ENCODE measurements at regions not wholly inside any gene's neighbourhood (a gene's known extent, or its start where the extent isn't known, plus 50 kb on each side); places are given as distances from the start of the nearest gene placed in this dataset.
A peak's percentile ranks its signal among the peaks of the same experiment; 100 is the strongest.

GRCh38 chr9:96038914-96039313 lies 163.4 kb downstream of the ERCC6L2 start:
- intact Hi-C loops (cut with DNase I): no loop called here
- H3K27me3 ChIP-seq (ENCODE audit: control insufficient read depth, insufficient read depth, low read length): no peaks in the 10 kb centered on the region
- no peak overlapping the region for H3K27ac ChIP-seq (ENCODE audit: low read depth in 2 of 2, low read length in 2 of 2)
- no peak overlapping the region for H3K9ac ChIP-seq (ENCODE audit: low read length in 3 of 3)
- no peak overlapping the region for H3K4me3 ChIP-seq (ENCODE audit: low read length in 3 of 3)
- FAIRE-seq (no peak), DNase-seq (no peak)
- no peak for TF ChIP-seq CTCF (IDR thresholded peaks at IDR 0.05; ENCODE audit: borderline replicate concordance, extremely low read depth, insufficient read depth)
- H3K36me3 ChIP-seq (ENCODE audit: control insufficient read depth in 2 of 3, insufficient read depth in 3 of 3, low read length in 3 of 3): no peaks in the 10 kb centered on the region
- peaks cover 0 to 10% (median 0%) of the 10 kb centered on the region in 3 donors for H3K9me3 ChIP-seq (ENCODE audit: control insufficient read depth in 2 of 3, insufficient read depth in 1 of 3, low read length in 3 of 3)
- no peaks in the 10 kb centered on the region for H3K4me1 ChIP-seq (ENCODE audit: control insufficient read depth in 2 of 3, insufficient read depth in 2 of 3, low read depth in 1 of 3, low read length in 3 of 3)

GRCh38 chr9:96038271-96038670 lies 162.8 kb downstream of the ERCC6L2 start:
- no peak overlapping the region for H3K27ac ChIP-seq (ENCODE audit: low read depth in 2 of 2, low read length in 2 of 2)
- no peaks in the 10 kb centered on the region for H3K4me1 ChIP-seq (ENCODE audit: control insufficient read depth in 2 of 3, insufficient read depth in 2 of 3, low read depth in 1 of 3, low read length in 3 of 3)
- TF ChIP-seq CTCF (IDR thresholded peaks at IDR 0.05; ENCODE audit: borderline replicate concordance, extremely low read depth, insufficient read depth): no peak
- no peak overlapping the region for H3K4me3 ChIP-seq (ENCODE audit: low read length in 3 of 3)
- peaks cover 0 to 10% (median 0%) of the 10 kb centered on the region in 3 donors for H3K9me3 ChIP-seq (ENCODE audit: control insufficient read depth in 2 of 3, insufficient read depth in 1 of 3, low read length in 3 of 3)
- H3K36me3 ChIP-seq (ENCODE audit: control insufficient read depth in 2 of 3, insufficient read depth in 3 of 3, low read length in 3 of 3): no peaks in the 10 kb centered on the region
- H3K27me3 ChIP-seq (ENCODE audit: control insufficient read depth, insufficient read depth, low read length): no peaks in the 10 kb centered on the region
- H3K9ac ChIP-seq (ENCODE audit: low read length in 3 of 3): no peak overlapping the region
- FAIRE-seq (no peak), DNase-seq (no peak)
- intact Hi-C loops (cut with DNase I): no loop called here

- peaks cover 0 to 10% (median 0%) of the 10 kb centered on the region in 3 donors for H3K9me3 ChIP-seq (ENCODE audit: control insufficient read depth in 2 of 3, insufficient read depth in 1 of 3, low read length in 3 of 3)
- H3K4me3 ChIP-seq (ENCODE audit: low read length in 3 of 3): no peak overlapping the region
- intact Hi-C loops (cut with DNase I): no loop called here
- no peaks in the 10 kb centered on the region for H3K27me3 ChIP-seq (ENCODE audit: control insufficient read depth, insufficient read depth, low read length)
- TF ChIP-seq CTCF (IDR thresholded peaks at IDR 0.05; ENCODE audit: borderline replicate concordance, extremely low read depth, insufficient read depth): no peak
- no peak overlapping the region for H3K9ac ChIP-seq (ENCODE audit: low read length in 3 of 3)
- H3K36me3 ChIP-seq (ENCODE audit: control insufficient read depth in 2 of 3, insufficient read depth in 3 of 3, low read length in 3 of 3): no peaks in the 10 kb centered on the region
- peaks cover 0 to 6% (median 0%) of the 10 kb centered on the region in 3 donors for H3K4me1 ChIP-seq (ENCODE audit: control insufficient read depth in 2 of 3, insufficient read depth in 2 of 3, low read depth in 1 of 3, low read length in 3 of 3)
- DNase-seq (no peak), FAIRE-seq (no peak)
- no peak overlapping the region for H3K27ac ChIP-seq (ENCODE audit: low read depth in 2 of 2, low read length in 2 of 2)
Observed at GRCh38 chr9:96034553-96035122, 159.1 kb downstream of the ERCC6L2 start.

- peaks cover 0 to 6% (median 0%) of the 10 kb centered on the region in 3 donors for H3K4me1 ChIP-seq (ENCODE audit: control insufficient read depth in 2 of 3, insufficient read depth in 2 of 3, low read depth in 1 of 3, low read length in 3 of 3)
- H3K9ac ChIP-seq (ENCODE audit: low read length in 3 of 3): no peak overlapping the region
- no peak for TF ChIP-seq CTCF (IDR thresholded peaks at IDR 0.05; ENCODE audit: borderline replicate concordance, extremely low read depth, insufficient read depth)
- no peaks in the 10 kb centered on the region for H3K27me3 ChIP-seq (ENCODE audit: control insufficient read depth, insufficient read depth, low read length)
- intact Hi-C loops (cut with DNase I): no loop called here
- no peak for FAIRE-seq
- H3K4me3 ChIP-seq (ENCODE audit: low read length in 3 of 3): no peak overlapping the region
- H3K36me3 ChIP-seq (ENCODE audit: control insufficient read depth in 2 of 3, insufficient read depth in 3 of 3, low read length in 3 of 3): no peaks in the 10 kb centered on the region
- peaks cover 0 to 8% (median 0%) of the 10 kb centered on the region in 3 donors for H3K9me3 ChIP-seq (ENCODE audit: control insufficient read depth in 2 of 3, insufficient read depth in 1 of 3, low read length in 3 of 3)
- DNase-seq: peak in 1 of 5 donors; percentile 13
- no peak overlapping the region for H3K27ac ChIP-seq (ENCODE audit: low read depth in 2 of 2, low read length in 2 of 2)
Observed at GRCh38 chr9:96033896-96034295, 158.4 kb downstream of the ERCC6L2 start.
